ENCODE measurements at regions not wholly inside any gene's neighbourhood (a gene's known extent, or its start where the extent isn't known, plus 50 kb on each side); places are given as distances from the start of the nearest gene placed in this dataset.
A peak's percentile ranks its signal among the peaks of the same experiment; 100 is the strongest.

- Mint-ChIP-seq H3K4me1 (no peaks in the 10 kb centered on the region), H3K36me3 (no peaks in the 10 kb centered on the region), H3K9me3 (peaks cover 0 to 2% (median 0%) of the 10 kb centered on the region in 7 donors), H3K4me3 (no peak overlapping the region), H3K27me3 (ENCODE audit: low read depth in 3 of 3) (no peaks in the 10 kb centered on the region), H3K27ac (no peak overlapping the region)
- Histone ChIP-seq H3K36me3 (replicated peaks in 1 of 2; ENCODE audit: control insufficient read depth in 1 of 2, insufficient read depth in 2 of 2, low read length in 2 of 2) (no peaks in the 10 kb centered on the region), H2AFZ (ENCODE audit: insufficient read depth, low read depth, low read length, poor library complexity, severe bottlenecking) (no peak overlapping the region), H3K9me3 (replicated peaks in 1 of 2; ENCODE audit: control insufficient read depth in 1 of 2, insufficient read depth in 1 of 2, low read length in 2 of 2) (no peaks in the 10 kb centered on the region), H4K20me1 (ENCODE audit: insufficient read depth, low read length) (no peaks in the 10 kb centered on the region), H3K27ac (ENCODE audit: low read depth in 1 of 2, low read length in 2 of 2) (no peak overlapping the region), H3K4me3 (replicated peaks in 1 of 3; ENCODE audit: low read depth in 2 of 3, low read length in 3 of 3) (no peak overlapping the region), H3K79me2 (ENCODE audit: insufficient read depth, low read length) (no peaks in the 10 kb centered on the region), H3K4me1 (ENCODE audit: control insufficient read depth in 1 of 2, insufficient read depth in 2 of 2, low read length in 2 of 2) (no peaks in the 10 kb centered on the region), H3K9ac (ENCODE audit: insufficient read depth, low read length, poor library complexity, severe bottlenecking) (no peak overlapping the region), H3K27me3 (ENCODE audit: control insufficient read depth in 2 of 2, insufficient read depth in 2 of 2, low read length in 2 of 2) (no peaks in the 10 kb centered on the region), H3K4me2 (replicated peaks; ENCODE audit: extremely low read depth, low read length, poor library complexity, severe bottlenecking) (no peak overlapping the region)
- intact Hi-C loops (cut with micrococcal nuclease) = no loop called here
- DNase-seq = no peak
- 90% methylated on average over 1 of the region's 3 CpGs for WGBS (ENCODE audit: insufficient coverage)
- TF ChIP-seq, protein P1, sequence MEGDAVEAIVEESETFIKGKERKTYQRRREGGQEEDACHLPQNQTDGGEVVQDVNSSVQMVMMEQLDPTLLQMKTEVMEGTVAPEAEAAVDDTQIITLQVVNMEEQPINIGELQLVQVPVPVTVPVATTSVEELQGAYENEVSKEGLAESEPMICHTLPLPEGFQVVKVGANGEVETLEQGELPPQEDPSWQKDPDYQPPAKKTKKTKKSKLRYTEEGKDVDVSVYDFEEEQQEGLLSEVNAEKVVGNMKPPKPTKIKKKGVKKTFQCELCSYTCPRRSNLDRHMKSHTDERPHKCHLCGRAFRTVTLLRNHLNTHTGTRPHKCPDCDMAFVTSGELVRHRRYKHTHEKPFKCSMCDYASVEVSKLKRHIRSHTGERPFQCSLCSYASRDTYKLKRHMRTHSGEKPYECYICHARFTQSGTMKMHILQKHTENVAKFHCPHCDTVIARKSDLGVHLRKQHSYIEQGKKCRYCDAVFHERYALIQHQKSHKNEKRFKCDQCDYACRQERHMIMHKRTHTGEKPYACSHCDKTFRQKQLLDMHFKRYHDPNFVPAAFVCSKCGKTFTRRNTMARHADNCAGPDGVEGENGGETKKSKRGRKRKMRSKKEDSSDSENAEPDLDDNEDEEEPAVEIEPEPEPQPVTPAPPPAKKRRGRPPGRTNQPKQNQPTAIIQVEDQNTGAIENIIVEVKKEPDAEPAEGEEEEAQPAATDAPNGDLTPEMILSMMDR (IDR thresholded peaks at IDR 0.05) = no peak
Measured at GRCh38 chr13:44061876-44062275, 182.2 kb downstream of the LACC1 start.

GRCh38 chr13:44063467-44063866 lies 183.8 kb downstream of the LACC1 start:
- no peaks in the 10 kb centered on the region for H3K4me1 ChIP-seq (ENCODE audit: control insufficient read depth in 1 of 2, insufficient read depth in 2 of 2, low read length in 2 of 2)
- 100% methylated on average over 1 of the region's 2 CpGs for WGBS (ENCODE audit: insufficient coverage)
- TF ChIP-seq, protein P1 (IDR thresholded peaks at IDR 0.05) = no peak
- H3K27ac Mint-ChIP-seq = peak overlapping the region in 1 of 7 donors; percentile 66
- H3K9me3 ChIP-seq (replicated peaks in 1 of 2; ENCODE audit: control insufficient read depth in 1 of 2, insufficient read depth in 1 of 2, low read length in 2 of 2) = no peaks in the 10 kb centered on the region
- no peaks in the 10 kb centered on the region for H3K27me3 Mint-ChIP-seq (ENCODE audit: low read depth in 3 of 3)
- H2AFZ ChIP-seq (ENCODE audit: insufficient read depth, low read depth, low read length, poor library complexity, severe bottlenecking) = no peak overlapping the region
- H3K4me3 Mint-ChIP-seq = no peak overlapping the region
- H3K36me3 Mint-ChIP-seq = no peaks in the 10 kb centered on the region
- H3K9ac ChIP-seq (ENCODE audit: insufficient read depth, low read length, poor library complexity, severe bottlenecking) = no peak overlapping the region
- no peak for DNase-seq
- H4K20me1 ChIP-seq (ENCODE audit: insufficient read depth, low read length) = no peaks in the 10 kb centered on the region
- H3K4me1 Mint-ChIP-seq = no peaks in the 10 kb centered on the region
- no peak overlapping the region for H3K4me2 ChIP-seq (replicated peaks; ENCODE audit: extremely low read depth, low read length, poor library complexity, severe bottlenecking)
- H3K9me3 Mint-ChIP-seq = peaks cover 0 to 7% (median 0%) of the 10 kb centered on the region in 7 donors
- no peak overlapping the region for H3K27ac ChIP-seq (ENCODE audit: low read depth in 1 of 2, low read length in 2 of 2)
- H3K36me3 ChIP-seq (replicated peaks in 1 of 2; ENCODE audit: control insufficient read depth in 1 of 2, insufficient read depth in 2 of 2, low read length in 2 of 2) = no peaks in the 10 kb centered on the region
- intact Hi-C loops (cut with micrococcal nuclease) = no loop called here
- H3K4me3 ChIP-seq (replicated peaks in 1 of 3; ENCODE audit: low read depth in 2 of 3, low read length in 3 of 3) = no peak overlapping the region
- no peaks in the 10 kb centered on the region for H3K79me2 ChIP-seq (ENCODE audit: insufficient read depth, low read length)
- no peaks in the 10 kb centered on the region for H3K27me3 ChIP-seq (ENCODE audit: control insufficient read depth in 2 of 2, insufficient read depth in 2 of 2, low read length in 2 of 2)
